ENCODE measurements at regions not wholly inside any gene's neighbourhood (a gene's known extent, or its start where the extent isn't known, plus 50 kb on each side); places are given as distances from the start of the nearest gene placed in this dataset.

DNA sequence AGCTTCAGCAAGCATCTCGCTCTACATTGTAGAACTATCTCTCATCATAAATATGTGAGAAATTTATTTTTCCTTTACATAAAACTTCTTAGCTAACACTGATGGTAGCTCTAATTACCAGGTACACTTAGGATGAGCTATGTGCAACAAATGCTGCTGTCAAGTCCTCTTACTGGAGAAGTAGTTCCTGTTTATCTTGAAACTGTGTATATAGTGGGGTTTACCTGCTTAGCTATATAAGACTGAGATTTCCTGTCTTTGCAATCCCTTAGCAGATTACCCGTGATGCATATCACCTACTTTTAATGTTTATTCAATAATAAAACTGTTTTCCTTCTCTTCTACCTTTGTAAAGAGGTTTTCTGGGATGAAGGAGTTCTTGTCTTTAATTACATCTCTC lies 98.0 kb upstream of the USP15 start:
- Histone ChIP-seq H3K9me3 (ENCODE audit: insufficient read depth, low read depth) (no peaks in the 10 kb centered on the region), H4K20me1 (ENCODE audit: insufficient read depth) (no peaks in the 10 kb centered on the region), H2AFZ (no peak overlapping the region), H3K27me3 (ENCODE audit: insufficient read depth, low read depth) (no peaks in the 10 kb centered on the region), H3K9me2 (ENCODE audit: insufficient read depth) (no peaks in the 10 kb centered on the region), H3K4me3 (no peak overlapping the region), H3K79me2 (ENCODE audit: low read depth) (no peaks in the 10 kb centered on the region), H3K4me2 (no peak overlapping the region), H3K4me1 (replicated peaks; ENCODE audit: insufficient read depth) (no peaks in the 10 kb centered on the region), H3F3A (ENCODE audit: insufficient read depth, low read depth) (no peaks in the 10 kb centered on the region), H3K36me3 (ENCODE audit: low read depth) (no peaks in the 10 kb centered on the region), H3K27ac (no peak overlapping the region)
- intact Hi-C loops (cut with micrococcal nuclease; ENCODE audit: unreplicated experiment), result no loop called here
- TF ChIP-seq EZH2 (IDR thresholded peaks at IDR 0.05; ENCODE audit: low read depth), result no peak
- TF ChIP-seq, protein P1, sequence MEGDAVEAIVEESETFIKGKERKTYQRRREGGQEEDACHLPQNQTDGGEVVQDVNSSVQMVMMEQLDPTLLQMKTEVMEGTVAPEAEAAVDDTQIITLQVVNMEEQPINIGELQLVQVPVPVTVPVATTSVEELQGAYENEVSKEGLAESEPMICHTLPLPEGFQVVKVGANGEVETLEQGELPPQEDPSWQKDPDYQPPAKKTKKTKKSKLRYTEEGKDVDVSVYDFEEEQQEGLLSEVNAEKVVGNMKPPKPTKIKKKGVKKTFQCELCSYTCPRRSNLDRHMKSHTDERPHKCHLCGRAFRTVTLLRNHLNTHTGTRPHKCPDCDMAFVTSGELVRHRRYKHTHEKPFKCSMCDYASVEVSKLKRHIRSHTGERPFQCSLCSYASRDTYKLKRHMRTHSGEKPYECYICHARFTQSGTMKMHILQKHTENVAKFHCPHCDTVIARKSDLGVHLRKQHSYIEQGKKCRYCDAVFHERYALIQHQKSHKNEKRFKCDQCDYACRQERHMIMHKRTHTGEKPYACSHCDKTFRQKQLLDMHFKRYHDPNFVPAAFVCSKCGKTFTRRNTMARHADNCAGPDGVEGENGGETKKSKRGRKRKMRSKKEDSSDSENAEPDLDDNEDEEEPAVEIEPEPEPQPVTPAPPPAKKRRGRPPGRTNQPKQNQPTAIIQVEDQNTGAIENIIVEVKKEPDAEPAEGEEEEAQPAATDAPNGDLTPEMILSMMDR (conservative IDR thresholded peaks at IDR 0.05), result no peak
- ChIA-PET POLR2A (ENCODE audit: unreplicated experiment) (no interaction called here), CTCF (interaction anchor here (0.5 kb wide), 1 partner anchor 1507 kb away, joined by 6 read pairs; no protein-coding TSS in a partner anchor)
- no peak for DNase-seq
- BruUV-seq (replicated peaks), result no TSS peak

DNA sequence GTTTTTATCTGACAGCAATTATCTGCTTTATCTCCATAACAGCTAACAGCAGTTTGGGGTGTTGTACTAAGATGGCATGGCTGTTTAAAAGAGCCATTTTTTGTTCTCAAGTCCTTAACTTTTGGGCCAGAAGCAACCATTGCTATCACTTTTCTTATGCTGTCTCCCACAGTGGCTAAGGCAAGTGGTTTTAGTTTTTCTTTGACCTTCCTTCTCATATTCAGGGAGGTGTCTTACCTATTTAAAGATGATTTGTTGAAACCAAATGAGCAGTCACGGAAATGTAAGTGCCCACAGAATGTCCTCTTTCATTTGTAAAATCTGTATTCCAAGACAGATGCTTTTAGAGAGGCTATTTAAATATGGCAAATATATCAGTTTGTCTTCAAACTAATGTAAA lies 96.8 kb upstream of the USP15 start:
- H3K79me2 ChIP-seq (ENCODE audit: low read depth), result no peaks in the 10 kb centered on the region
- H3F3A ChIP-seq (ENCODE audit: insufficient read depth, low read depth), result no peaks in the 10 kb centered on the region
- no peaks in the 10 kb centered on the region for H3K9me3 ChIP-seq (ENCODE audit: insufficient read depth, low read depth)
- no peak overlapping the region for H3K27ac ChIP-seq
- no peaks in the 10 kb centered on the region for H3K27me3 ChIP-seq (ENCODE audit: insufficient read depth, low read depth)
- 0 out of 2 replicates have a peak overlapping the region, but pooled peaks have one; percentile 43 for H2AFZ ChIP-seq
- ChIA-PET POLR2A (ENCODE audit: unreplicated experiment) (no interaction called here), CTCF (no interaction called here)
- H3K4me2 ChIP-seq, result no peak overlapping the region
- intact Hi-C loops (cut with micrococcal nuclease; ENCODE audit: unreplicated experiment), result no loop called here
- no peaks in the 10 kb centered on the region for H4K20me1 ChIP-seq (ENCODE audit: insufficient read depth)
- TF ChIP-seq, protein P1 (conservative IDR thresholded peaks at IDR 0.05), result no peak
- TF ChIP-seq EZH2 (IDR thresholded peaks at IDR 0.05; ENCODE audit: low read depth), result no peak
- H3K36me3 ChIP-seq (ENCODE audit: low read depth), result no peaks in the 10 kb centered on the region
- no peak for DNase-seq
- H3K4me1 ChIP-seq (replicated peaks; ENCODE audit: insufficient read depth), result no peaks in the 10 kb centered on the region
- no TSS peak for BruUV-seq (replicated peaks)
- no peaks in the 10 kb centered on the region for H3K9me2 ChIP-seq (ENCODE audit: insufficient read depth)
- H3K4me3 ChIP-seq, result no peak overlapping the region

DNA sequence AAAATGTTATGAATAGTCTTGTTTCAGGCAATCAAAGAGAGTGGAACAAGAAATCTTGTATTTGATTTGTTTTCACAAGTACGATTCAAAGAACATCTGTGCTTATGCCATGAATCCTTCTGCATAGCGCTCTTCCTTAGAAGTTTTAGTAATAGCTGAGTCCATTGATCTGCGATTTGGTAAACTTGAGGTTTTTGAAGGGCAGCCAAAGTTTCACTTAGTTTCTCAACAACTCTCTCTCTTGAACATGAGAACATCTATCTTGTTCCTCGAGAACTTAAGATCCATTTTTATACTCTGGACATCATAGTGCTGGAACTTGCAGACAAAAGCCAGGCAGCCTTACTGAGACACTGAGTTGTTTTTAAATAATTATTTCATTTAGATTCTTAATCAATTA lies 96.2 kb upstream of the USP15 start:
- Histone ChIP-seq H3K9me3 (ENCODE audit: insufficient read depth, low read depth) (no peaks in the 10 kb centered on the region), H4K20me1 (ENCODE audit: insufficient read depth) (no peaks in the 10 kb centered on the region), H3K4me2 (no peak overlapping the region), H3K4me3 (no peak overlapping the region), H3K79me2 (ENCODE audit: low read depth) (no peaks in the 10 kb centered on the region), H3K9me2 (ENCODE audit: insufficient read depth) (no peaks in the 10 kb centered on the region), H3K27ac (no peak overlapping the region), H3K4me1 (replicated peaks; ENCODE audit: insufficient read depth) (no peaks in the 10 kb centered on the region), H3F3A (ENCODE audit: insufficient read depth, low read depth) (no peaks in the 10 kb centered on the region), H2AFZ (no peak overlapping the region), H3K27me3 (ENCODE audit: insufficient read depth, low read depth) (no peaks in the 10 kb centered on the region), H3K36me3 (ENCODE audit: low read depth) (no peaks in the 10 kb centered on the region)
- BruUV-seq (replicated peaks), result no TSS peak
- TF ChIP-seq, protein P1 (conservative IDR thresholded peaks at IDR 0.05), result no peak
- no peak for TF ChIP-seq EZH2 (IDR thresholded peaks at IDR 0.05; ENCODE audit: low read depth)
- no peak for DNase-seq
- POLR2A ChIA-PET (ENCODE audit: unreplicated experiment), result no interaction called here
- CTCF ChIA-PET, result no interaction called here
- intact Hi-C loops (cut with micrococcal nuclease; ENCODE audit: unreplicated experiment), result no loop called here
